C4-2B (cell line): ENCODE measurements at regions not wholly inside any gene's neighbourhood (a gene's known extent, or its start where the extent isn't known, plus 50 kb on each side); places are given as distances from the start of the nearest gene placed in this dataset.

Experiments used
- CTCF ChIP-seq: fragments of 450-650 bp; conservative IDR thresholded peaks from 2 replicates; pipeline ENCODE4 v1.5.1; 2017; ENCODE audit warnings: mild to moderate bottlenecking
- ZFX ChIP-seq: fragments of 450-650 bp; IDR thresholded peaks from 2 replicates; pipeline ENCODE4 v1.6.1; 2017

GRCh38 chr4:103423261-103423660, 225.1 kb upstream of the CENPE start:
- TF ChIP-seq CTCF, result no peak
- no peak for TF ChIP-seq ZFX
